HG03103 (cell line): ENCODE measurements at regions not wholly inside any gene's neighbourhood (a gene's known extent, or its start where the extent isn't known, plus 50 kb on each side); places are given as distances from the start of the nearest gene placed in this dataset.

Experiments
- ATAC-seq: cut with Tn5 transposase; IDR thresholded peaks from one replicate; pipeline ENCODE4 v1.9.1; 2021; ENCODE audit warnings: low read depth; ENCODE audit not compliant: unreplicated experiment

DNA sequence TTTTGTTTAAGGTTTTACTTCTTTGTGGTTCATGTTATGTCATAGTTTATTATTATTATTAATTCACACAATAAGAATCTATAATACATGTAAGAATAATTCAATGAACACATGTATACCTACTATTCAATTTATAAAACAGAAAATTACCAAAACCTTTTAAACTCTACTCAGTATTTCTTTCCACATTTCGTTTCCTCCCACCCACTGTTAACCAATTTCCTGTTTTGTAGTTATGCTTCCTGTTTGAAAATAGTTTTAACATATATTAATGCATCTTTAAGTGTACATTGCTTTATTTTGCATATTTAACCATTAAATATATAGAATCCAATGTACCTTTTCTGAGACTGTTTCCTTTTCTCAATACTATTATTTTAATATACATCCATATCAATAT is 397.9 kb upstream of the SPTLC3 start:
- no peak for ATAC-seq

GRCh38 chr20:12614764-12615163 is 394.0 kb upstream of the SPTLC3 start:
- ATAC-seq = no peak

DNA sequence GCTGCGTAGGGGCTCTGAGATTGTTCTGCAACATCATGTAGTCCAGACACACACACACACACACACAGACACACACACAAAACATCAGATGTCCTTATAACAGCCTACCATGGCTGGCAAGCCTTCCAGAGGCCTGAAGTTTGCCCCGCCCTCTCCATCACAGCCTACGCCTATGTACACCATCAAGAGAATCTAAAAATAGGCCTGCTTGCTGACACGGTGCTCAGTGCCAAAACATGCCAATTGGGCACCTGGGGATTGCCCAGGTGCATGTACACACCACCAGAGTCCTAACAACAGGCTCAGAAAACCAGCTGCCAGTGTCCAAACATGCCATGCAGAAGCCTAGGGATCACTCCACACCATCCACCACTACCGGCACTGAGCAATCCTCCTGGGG is 391.7 kb upstream of the SPTLC3 start:
- no peak for ATAC-seq

- ATAC-seq = no peak
Measured at GRCh38 chr20:12623870-12624269, 384.9 kb upstream of the SPTLC3 start.

- no peak for ATAC-seq
Measured at GRCh38 chr20:12627485-12627884, 381.3 kb upstream of the SPTLC3 start.

DNA sequence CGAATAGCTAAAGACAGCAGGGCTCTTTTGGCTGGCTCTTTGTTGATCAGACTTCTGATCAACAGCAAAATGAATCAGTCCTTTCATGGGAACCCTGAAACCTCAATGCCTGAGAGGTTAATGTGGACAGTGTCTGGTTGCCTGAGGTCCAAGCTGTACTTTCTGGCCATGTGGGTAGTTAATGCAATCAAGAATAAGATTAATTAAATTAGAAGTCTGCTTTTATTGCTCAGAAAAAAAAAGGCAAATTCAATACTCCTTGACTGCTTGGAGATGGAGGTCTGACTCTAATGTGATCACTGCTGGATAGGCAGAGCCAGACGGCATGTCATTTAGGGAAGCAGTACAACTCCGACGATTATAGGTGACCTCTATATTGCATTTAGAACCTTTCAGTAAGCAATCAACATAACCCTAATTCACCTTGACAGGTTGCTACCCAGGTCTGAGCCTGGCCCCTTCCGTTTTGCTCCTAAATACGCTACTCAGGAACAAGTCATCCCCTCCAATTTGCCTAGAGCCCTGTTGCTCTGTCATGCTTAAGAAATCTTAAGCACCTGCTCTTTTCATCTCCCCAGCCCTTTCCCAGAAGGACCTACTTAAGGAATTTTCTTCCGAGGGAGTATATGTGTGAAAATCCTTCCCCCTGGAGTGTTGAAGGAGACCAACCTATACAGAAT is 370.0 kb upstream of the SPTLC3 start:
- no peak for ATAC-seq

DNA sequence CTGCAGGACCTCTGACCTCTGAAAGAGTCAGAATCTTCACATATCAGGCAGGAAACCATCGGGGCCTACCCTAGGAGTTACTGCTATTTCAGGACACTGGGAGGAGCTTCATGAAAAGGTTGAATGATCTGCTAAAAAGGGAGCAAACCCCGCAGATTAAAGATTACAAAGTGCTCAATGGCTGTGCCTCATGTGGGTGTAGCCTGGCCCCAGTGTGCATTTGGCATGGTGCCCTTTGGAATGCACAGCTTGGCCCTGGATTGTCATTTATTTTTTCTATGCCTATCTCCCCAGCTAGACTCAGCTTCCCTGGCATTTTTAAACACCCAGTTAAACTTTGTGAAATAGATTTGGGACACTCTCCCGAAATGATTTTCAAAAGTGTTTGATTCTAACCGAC is 368.5 kb upstream of the SPTLC3 start:
- ATAC-seq = no peak

DNA sequence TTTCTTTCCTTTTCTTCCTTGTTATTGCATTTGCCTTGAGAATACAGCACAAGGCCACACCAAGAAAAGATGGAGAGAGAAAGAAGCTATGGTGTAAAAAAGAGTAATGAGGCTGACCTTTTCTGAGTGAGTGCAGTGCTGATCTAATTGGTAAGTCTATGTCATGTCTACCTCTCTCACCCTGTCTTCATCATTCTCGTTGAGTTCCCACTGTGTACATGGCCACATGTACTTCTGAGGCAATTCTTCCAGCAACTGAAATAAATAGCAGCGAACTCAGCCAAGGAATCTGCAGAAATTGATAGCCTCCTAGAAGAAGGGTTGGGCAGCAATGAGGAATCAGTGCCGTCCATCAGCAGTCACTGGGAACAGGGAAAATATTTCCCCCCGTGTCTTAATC is 367.2 kb upstream of the SPTLC3 start:
- no peak for ATAC-seq

GRCh38 chr20:12644461-12644860 is 364.3 kb upstream of the SPTLC3 start:
- no peak for ATAC-seq

DNA sequence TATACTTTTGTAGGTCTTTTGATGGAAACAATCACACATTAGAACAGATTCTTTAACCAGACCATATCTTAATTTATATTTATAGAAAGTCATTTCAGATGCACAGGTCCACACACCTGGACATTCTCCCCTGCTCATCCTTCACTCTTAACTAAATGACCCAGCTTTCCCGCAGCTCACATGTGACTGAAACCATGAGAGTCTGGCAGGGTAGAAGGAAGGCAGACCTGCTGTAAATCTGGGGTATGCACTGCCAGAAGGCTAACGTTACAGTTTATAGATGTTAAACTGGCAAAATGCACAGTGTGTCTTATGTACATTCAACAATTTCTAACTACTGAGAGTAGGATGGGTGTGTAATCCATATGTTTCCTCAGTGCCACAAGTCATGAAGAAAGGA is 359.5 kb upstream of the SPTLC3 start:
- ATAC-seq = no peak

DNA sequence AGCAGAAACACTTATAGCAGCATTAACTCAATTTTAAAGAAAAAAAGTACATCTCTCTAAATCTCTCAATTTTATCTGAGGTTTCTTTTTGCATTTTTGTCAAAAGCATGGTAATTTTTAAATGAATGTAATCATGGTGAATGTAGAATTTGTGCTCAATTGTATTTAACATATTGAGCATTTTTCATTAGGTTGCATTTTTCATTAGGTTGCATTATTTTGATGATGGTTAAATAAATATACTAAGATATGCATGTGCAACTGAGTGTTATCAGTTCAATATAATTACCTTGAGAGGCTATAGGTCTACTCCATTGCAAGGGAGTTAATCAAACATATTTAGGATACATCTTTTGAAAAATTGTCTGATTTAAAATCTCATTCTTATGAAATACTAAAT is 355.1 kb upstream of the SPTLC3 start:
- ATAC-seq = no peak

DNA sequence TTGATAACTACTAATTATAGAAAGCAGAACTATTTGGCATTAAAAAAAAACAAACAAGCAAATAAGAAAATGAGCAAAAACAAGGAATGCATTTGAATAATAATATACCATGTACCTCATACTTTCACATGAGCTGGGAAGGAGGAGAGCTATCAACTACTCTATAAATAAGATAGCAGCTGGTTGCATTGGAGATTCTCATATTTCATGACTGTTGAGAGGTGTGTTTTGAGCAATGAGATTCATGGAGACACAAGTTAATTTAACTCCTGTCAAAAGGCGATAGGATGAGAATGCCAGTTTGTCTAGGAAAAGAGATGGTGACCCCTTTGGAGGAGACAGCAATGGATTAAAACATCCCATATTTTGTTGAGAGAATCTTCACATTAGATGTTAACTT is 348.8 kb upstream of the SPTLC3 start:
- no peak for ATAC-seq

- ATAC-seq = no peak
Measured at GRCh38 chr20:12660918-12661317, 347.9 kb upstream of the SPTLC3 start.

DNA sequence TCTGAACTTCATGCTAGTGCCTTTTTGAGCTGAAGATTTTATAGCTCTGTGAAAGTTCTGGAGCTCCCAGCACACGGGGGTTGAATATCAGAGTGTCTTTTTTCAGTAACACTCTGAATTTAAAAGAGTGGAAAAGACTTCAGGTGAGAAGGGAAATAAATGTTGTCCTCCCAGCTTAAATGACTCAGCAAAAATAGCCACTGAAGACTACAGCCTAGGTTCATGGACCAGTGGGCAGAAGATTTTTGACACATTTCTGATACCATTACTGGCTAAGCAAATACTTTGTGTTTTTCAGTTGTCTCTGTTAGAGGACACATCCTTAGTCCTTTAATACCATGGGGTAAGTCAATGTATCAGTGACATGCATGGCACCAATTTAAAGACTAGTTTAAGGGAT is 338.5 kb upstream of the SPTLC3 start:
- ATAC-seq = no peak

DNA sequence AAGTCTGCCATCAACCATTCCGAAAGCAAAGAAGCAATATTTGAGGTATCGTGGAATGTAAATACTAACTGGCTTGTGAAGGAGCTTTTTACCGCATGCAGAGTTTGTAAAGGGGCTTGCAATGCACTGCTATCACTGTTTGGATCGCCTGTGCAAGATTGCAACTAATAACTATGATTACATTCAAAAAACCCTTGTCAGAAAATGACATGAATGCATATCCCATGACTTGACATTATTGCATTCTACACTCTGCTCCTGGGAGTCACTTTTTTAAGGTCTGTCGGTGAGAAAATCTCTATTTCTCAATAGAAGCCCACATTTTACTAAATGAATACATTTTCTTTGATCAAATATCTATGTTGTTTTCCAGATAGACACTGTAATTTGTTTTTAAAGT is 335.4 kb upstream of the SPTLC3 start:
- no peak for ATAC-seq

DNA sequence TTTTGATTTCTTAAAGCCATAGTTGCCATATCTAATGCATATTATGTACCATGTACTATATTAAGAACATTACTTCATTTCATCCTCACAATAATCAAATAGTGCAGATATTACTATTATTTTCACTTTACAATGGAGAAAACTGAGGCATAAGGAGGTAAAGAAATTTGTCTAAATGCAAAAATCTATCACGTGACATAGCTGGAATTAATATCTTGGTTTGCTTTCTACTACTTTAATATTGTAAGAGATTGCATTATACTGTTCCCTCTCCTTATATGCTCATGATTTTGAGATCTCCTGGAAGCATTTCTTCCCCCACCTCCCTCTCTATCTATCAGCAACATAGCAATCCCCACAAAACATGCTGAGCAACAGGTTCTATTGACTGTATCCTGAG is 330.8 kb upstream of the SPTLC3 start:
- ATAC-seq = no peak

DNA sequence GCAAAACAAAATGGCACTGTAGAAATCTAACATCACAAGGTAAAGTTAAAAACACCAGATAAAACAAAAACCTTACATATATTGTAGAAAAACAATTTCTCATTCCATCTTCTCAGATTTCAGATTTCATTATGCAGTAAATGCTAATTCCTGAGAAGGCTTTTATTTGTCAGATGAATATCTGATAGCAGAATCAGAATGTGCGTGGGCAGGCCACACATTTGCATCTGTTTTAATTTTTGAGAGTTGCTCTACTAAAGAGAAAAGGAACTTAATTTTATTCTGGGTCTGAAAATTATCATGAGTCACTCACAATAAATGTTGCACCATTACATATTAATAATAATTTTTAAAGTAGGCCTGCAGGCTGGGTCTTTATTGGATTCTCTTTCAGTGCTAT is 329.3 kb upstream of the SPTLC3 start:
- no peak for ATAC-seq

DNA sequence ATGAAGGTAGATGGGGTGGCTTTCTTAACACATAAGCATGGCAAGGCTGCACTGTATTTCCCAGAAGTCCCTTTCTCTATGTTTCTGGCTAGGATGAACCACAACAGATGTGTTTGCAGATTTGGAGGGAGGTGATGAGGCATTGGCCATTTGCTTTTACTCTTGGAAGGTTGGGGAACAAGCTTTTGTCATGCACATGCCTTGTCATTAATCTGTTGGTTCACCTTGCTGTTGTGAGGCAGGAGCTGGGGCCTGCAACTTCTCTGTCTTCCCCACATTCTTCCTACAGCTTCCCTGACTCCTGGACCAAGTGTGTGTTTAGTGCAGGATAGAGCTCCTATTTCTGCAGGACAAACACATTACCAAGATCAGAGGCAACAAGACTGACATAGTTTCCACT is 326.2 kb upstream of the SPTLC3 start:
- ATAC-seq = no peak

- ATAC-seq = no peak
Measured at GRCh38 chr20:12687476-12687875, 321.3 kb upstream of the SPTLC3 start.

GRCh38 chr20:12695937-12696336 is 312.8 kb upstream of the SPTLC3 start:
- ATAC-seq = no peak

DNA sequence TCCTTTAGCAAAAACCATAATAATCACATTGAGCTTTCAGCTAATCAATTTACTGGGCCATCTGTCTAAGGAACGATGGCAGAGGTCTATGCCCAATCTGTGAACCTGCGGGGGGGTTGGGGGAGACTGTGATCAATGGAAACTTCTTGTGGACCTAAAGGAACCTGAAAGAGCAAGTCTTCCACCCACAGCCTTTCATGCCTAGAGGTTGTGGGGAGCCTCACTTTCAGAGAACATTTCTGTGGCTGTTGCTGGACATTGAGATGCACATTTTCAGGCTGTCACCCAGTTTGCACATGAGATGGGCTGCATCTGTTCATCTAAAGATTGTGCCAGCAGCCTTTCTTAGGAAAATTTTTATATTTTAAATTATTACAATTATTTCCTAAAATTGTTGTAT is 310.0 kb upstream of the SPTLC3 start:
- no peak for ATAC-seq

- no peak for ATAC-seq
Measured at GRCh38 chr20:12699374-12700228, 309.2 kb upstream of the SPTLC3 start.
